EH (cell line): ENCODE measurements at regions not wholly inside any gene's neighbourhood (a gene's known extent, or its start where the extent isn't known, plus 50 kb on each side); places are given as distances from the start of the nearest gene placed in this dataset.

Experiments
- DNase-seq: peaks from one replicate; pipeline ENCODE4 v3.0.0-alpha.2; 2015; ENCODE audit warnings: low read depth

- no peak for DNase-seq
Measured at GRCh38 chr21:23455676-23456075, 2151.6 kb downstream of the MRPL39 start.

- DNase-seq, result no peak
Measured at GRCh38 chr21:23452384-23453083, 2154.7 kb downstream of the MRPL39 start.

DNA sequence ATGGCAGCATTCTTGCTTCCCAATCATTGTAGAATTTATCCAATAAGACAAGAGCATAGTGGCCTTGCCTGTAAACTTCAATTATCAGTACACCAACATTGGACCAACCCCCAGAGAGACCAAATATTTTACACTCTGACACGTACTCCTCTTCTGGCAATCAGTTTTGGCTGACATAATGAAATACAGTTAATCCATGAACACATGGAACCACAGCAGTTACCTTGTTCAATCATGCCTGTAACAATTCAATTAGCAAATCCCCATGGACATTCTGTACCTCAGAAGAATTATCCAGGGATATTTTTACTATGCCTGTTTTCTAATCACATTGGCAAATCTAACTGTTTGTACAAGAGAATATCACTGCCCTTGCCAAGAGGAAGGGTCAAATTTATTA lies 2162.0 kb downstream of the MRPL39 start:
- no peak for DNase-seq

GRCh38 chr21:23438081-23438480 lies 2169.2 kb downstream of the MRPL39 start:
- DNase-seq, result no peak

GRCh38 chr21:23402929-23403520 lies 2204.3 kb downstream of the MRPL39 start:
- DNase-seq, result no peak

- no peak for DNase-seq
Measured at GRCh38 chr21:23401278-23401677, 2206.0 kb downstream of the MRPL39 start.

GRCh38 chr21:23398726-23399125 lies 2208.6 kb downstream of the MRPL39 start:
- DNase-seq, result no peak

DNA sequence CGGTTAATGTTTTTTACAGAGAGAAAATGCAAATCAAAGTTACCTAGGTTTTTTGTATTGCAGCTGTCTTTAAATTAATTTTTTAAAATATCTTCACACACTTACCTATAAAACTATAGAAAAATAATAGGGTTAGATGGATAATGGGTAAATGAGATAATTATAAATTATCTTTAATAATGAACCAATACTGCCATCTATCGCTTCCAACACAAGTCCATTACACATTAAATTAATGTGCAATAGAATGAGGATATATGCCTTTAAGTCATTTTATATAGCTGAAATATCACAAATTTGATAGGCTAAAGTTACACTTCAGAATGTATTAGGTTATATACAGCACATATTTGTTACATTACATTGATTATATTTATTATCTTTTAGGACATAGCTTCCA lies 2212.8 kb downstream of the MRPL39 start:
- no peak for DNase-seq

DNA sequence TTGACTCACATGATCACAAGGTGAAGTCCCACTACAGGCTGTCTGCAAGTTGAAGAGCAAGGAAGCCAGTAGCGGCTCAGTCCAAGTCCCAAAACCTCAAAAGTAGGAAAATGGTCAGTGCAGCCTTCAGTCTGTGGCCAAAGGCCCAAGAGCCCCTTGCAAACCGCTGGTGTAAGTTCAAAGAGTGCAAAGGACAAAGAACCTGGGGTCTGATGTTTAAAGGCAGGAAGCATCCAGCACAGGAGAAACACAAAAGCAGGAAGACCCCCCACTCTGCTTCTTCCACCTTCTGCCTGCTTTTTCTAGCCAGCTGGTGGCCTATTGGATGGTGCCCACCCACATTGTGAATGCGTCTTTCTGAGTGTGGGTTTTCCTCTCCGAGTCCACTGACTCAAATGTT lies 2222.6 kb downstream of the MRPL39 start:
- no peak for DNase-seq

GRCh38 chr21:23374155-23374554 lies 2233.1 kb downstream of the MRPL39 start:
- no peak for DNase-seq

- no peak for DNase-seq
Measured at GRCh38 chr21:23356905-23357304, 2250.4 kb downstream of the MRPL39 start.

GRCh38 chr21:23316190-23316589 lies 2291.1 kb downstream of the MRPL39 start:
- DNase-seq, result no peak

- no peak for DNase-seq
Measured at GRCh38 chr21:23308741-23309140, 2298.5 kb downstream of the MRPL39 start.

DNA sequence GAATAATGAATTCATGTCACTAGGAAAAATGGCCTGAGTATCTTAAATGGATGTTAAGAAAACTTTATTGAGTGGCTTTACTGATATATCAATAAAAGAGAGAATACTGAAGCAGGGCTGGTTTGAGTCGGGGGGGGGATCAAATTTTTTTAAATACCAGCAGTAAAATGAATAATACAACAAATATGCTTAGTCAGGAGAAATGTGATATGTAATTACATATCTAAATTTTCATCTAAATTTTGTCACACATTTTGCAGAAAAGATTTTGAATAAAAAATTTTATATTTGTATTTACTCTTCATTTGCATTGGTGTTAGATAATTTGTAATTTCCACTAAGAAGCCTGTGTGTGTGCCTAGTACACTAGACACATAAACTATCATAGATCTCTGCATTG lies 2300.2 kb downstream of the MRPL39 start:
- DNase-seq, result no peak

- no peak for DNase-seq
Measured at GRCh38 chr21:23292292-23292691, 2294.1 kb downstream of the NCAM2 start.

DNA sequence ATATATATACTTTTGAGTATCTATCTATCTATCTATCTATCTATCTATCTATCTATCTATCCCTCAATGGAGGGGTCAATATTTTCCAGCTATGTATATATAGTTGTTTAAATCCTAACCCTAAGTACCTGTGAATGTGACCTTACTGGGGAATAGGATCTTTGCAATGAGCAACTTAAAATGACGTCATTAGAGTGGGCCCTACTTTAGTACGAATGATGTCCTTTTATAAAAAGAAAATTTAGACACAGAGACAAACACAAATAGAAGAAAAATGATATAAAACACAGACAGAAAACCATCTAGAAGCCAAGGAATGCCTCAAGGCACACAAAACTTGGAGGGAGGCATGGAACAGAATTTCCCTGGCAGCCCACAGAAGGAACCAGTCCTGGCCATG lies 2283.7 kb downstream of the NCAM2 start:
- no peak for DNase-seq

DNA sequence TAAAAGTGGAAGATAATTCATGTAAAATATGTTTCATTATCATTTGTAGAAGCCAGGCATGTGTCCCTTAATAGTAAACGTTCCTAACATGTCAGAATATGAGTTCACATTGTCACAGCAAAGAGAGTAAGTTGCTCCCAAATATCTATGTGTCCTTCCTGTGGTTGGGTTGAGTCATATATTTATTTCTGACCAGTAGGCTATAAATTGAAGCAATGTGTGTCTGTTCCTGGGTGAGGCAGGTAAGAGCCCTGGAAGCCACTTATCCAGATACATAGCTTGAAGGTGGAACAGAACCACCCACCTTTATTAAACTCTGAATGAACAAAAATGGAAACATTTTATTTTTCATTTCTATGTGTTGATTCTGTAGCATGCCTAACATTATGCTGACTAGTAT lies 2251.6 kb downstream of the NCAM2 start:
- DNase-seq, result no peak

DNA sequence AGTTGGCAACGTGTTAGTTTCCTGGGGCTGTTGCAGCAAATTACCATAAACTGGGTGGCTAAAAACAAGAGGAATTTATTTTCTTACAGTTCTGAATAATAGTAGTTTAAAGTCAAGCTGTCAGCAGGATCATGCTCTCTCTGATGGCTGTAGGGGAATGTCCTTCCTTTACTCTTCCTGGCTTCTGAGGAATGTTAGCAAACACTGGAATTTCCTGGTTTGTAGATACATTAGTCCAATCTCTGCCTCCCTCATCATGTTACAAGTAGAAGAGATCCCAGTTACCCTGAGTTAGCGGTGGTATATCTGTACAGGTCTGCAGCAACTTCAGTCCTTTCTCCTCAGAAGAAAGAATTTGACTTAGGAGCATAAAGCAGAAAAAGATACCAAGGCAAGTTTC lies 2249.1 kb downstream of the NCAM2 start:
- no peak for DNase-seq

- DNase-seq, result no peak
Measured at GRCh38 chr21:23245255-23245654, 2247.0 kb downstream of the NCAM2 start.

DNA sequence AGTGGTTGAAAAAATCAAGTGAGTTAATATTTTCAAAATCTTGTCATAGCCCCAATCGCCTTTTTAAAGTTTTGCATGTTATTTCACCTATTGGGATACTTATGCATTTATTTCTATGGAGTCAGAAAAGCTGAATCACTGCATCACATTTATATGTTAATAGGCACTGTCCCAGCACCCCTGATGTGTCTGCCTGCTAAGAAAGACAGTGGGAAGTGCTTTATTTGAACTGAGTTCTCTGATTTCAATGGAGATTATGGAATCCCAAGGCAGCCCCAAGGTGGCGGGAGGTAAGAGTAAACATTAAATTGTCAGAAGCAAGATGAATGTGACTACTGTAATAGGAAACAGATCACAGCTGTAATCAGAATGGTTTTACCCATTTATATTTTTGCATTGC lies 2225.7 kb downstream of the NCAM2 start:
- no peak for DNase-seq

GRCh38 chr21:23218667-23219066 lies 2220.5 kb downstream of the NCAM2 start:
- DNase-seq, result no peak

DNA sequence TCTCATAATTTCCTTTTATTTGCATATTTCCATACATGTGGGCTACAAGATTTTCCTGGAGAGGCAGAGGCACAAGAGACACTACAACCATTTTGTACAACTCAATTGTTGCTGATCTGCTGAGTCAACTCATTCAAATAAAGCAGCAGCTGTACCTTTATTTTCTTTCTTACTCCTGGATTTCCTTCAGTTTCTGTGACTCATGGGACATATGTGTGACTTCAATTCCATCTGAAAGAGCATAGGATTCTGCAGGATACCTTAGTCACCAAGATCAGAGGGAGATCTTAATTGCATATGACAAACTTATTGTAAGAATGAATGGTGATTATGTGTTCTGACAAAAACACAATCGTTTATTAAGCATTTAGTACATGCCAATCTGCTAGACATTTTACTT lies 2219.4 kb downstream of the NCAM2 start:
- no peak for DNase-seq

GRCh38 chr21:23215261-23215660 lies 2217.1 kb downstream of the NCAM2 start:
- DNase-seq, result no peak
